Stimulated activated CD4-positive, alpha-beta T cell treated with anti-CD3 and anti-CD28 coated beads, Interleukin-12 subunit alpha, Interleukin-12 subunit beta, amount 100 ng/mL, for 48 hours (primary cell): ENCODE measurements at regions not wholly inside any gene's neighbourhood (a gene's known extent, or its start where the extent isn't known, plus 50 kb on each side); places are given as distances from the start of the nearest gene placed in this dataset.

ENCODE experiments used
- DNase-seq, 3 donors: peaks; one replicate each; pipeline ENCODE4 v3.0.0-alpha.2; 2020; ENCODE audit warnings: low read depth in 2 of 3, low spot score in 1 of 3

DNA sequence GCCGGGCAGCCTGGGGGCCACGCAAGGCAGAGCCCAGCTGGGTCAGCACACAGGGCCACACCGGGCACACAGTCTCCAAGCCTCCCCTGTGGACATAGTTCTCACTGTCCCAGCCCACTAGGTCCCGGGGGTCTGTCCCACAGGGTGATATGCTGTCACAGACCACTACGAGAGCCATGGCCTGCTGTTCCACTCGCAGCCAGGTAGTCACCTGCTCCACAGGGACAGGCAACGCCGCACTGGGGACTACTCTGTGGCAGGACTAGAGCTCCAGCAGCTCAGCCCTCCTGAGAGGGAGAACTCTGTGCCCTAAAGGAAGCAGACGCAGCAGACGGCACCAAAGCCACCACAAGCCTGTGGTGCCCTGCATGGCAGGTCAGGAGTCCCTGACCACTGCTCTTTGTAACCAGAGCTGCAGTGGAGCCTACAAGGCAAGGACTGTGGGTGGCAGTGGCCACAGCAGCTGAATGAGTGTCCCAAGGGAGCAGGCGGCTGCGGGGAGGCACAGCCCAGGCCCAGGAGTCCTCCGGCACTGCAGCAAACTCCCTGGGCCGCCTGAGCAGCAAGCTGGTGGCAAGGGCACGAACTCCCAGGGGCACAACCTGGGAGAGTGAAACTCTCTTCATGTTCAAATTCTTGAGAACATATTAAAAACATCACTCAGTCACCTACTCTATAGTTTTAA, 171.2 kb upstream of the GRK3 start:
- no peak for DNase-seq

DNA sequence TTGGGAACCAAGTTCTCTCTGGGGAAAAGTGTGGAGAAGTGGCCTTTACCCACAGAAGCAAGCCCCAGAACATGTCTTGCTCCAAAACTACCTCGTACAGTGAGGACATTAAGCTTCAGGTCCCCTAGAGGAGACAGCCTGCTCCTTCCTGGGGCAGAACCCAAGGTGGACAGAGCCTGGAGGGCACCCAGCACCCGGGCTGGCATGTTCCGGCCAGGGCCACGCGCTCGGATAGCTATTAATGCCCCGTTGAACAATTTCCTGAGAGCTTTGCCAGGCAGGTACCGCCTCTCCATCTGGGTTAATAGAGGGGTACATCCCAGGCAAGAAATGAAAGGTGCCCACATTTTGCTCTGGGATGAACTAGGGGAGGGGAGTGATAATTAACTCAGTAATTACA, 169.0 kb upstream of the GRK3 start:
- DNase-seq: no peak

DNA sequence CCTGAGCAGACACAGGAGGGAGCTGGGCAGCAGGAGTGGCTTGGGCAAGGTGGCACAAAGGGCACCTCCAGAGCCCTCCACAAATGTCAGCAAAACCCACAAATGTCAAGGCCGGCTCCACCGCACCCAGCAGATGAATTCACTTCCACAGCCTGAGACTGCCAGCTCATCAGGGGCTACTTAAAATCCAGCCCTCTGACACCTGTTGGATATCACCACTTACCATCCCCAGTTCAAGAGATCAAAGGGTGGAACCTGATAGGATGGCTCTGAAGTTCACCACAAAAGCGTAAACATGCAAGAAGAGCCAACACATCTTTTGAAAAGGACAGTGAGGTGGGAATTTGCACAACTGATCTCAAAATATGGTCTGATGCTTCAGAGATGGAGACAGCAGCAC, 168.6 kb upstream of the GRK3 start:
- no peak for DNase-seq

DNA sequence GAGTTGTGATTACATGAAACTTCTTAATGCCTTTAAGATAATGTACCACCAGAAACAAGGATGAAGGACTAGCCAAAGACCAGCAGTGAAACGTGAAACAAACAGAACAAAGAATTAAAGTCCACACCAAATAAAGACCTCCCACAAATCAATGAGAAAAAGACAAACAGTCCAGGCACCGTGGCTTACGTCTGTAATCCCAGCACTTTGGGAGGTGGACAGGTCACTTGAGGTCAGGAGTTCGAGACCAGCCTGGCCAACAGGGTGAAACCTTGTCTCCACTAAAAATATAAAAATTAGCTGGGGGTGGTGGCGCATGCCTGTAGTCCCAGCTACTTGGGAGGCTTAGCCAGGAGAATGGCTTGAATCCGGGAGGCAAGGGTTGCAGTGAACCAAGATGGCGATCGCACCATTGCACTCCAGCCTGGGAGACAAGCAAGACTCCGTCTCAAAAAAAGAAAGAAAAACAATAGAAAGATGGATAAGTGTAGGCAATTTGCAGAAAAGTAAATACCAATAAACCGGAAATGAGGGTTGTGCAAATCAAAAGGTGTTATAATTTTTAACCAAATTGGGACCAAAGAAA, 167.8 kb upstream of the GRK3 start:
- DNase-seq: no peak

DNA sequence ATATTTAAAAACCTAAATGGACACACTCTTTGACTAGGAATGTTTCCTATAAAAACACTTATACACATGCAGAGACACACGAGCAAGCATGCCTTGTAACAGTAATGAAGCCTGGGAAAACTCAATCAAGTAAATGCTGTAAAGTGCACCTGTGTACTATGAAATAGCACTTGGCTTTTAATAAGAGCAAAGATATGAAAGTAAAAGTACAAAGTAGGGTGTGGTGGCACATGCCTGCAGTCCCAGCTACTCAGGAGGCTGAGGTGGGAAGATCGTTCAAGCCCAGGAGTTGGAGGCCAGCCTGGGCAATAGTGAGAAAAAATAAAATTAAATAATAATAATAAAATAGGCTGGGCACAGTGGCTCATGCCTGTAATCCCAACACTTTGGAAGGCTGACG, 166.9 kb upstream of the GRK3 start:
- no peak for DNase-seq

DNA sequence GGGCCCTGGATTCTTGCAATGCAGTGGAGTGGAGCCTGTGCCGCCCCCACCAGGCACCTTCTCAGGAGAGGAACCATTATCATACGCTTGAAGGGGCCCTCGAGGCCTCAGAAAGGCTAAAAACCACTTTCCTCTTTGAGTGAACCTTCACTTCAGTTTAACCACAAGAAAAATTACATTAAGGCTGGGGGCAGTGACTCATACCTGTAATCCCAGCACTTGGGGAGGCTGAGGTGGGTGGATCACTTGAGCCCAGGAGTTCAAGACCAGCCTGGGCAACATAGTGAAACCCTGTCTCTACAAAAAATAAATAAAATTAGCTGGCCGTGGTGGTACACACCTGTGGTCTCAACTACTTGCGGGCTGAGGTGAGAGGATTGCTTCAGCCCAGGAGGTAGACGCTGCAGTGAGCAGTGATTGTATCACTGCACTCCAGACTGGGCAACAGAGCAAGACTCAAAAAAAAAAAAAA, 165.8 kb upstream of the GRK3 start:
- DNase-seq: peak in 2 of 3 donors; percentile 32 to 34

GRCh38 chr22:25399649-25400151, 164.8 kb upstream of the GRK3 start:
- no peak for DNase-seq

DNA sequence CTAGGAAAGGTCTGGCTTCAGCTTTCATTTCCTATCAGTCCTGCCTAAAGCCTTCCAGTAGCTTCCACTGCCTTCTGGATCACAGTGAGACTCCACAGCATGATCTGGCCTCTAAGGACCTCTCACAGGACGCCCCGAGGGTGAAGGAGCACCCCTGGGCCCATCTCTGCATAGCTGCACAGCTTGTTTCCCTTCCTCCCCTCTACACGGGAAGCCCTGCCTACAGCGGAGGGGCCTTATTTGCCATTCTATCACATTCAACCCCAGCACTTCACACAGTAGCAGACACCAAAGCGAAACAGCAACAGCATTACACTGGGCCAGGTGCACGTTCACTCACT, 162.3 kb upstream of the GRK3 start:
- no peak for DNase-seq

GRCh38 chr22:25402501-25403283, 161.8 kb upstream of the GRK3 start:
- no peak for DNase-seq

GRCh38 chr22:25403284-25403810, 161.1 kb upstream of the GRK3 start:
- DNase-seq: no peak

- DNase-seq: no peak
Measured at GRCh38 chr22:25403811-25404471, 160.5 kb upstream of the GRK3 start.

DNA sequence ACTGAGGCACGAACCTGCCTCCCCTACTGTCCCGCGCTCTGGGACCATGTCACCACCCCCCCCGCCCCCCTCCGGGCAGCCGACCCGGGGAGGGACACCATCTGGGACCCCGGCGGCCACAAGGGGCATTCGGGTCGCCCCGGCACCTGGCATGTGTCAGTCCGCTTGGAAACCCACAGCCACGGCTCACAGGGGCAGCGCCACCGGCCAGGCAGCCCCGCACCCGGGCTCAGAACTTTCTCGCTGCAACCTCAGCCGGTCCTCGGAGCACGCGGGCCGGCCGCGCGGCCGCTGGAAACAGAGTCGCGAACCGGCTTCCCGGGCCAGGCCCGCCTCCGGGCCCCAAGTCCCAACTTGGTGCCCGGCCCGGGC, 159.9 kb upstream of the GRK3 start:
- DNase-seq: no peak

DNA sequence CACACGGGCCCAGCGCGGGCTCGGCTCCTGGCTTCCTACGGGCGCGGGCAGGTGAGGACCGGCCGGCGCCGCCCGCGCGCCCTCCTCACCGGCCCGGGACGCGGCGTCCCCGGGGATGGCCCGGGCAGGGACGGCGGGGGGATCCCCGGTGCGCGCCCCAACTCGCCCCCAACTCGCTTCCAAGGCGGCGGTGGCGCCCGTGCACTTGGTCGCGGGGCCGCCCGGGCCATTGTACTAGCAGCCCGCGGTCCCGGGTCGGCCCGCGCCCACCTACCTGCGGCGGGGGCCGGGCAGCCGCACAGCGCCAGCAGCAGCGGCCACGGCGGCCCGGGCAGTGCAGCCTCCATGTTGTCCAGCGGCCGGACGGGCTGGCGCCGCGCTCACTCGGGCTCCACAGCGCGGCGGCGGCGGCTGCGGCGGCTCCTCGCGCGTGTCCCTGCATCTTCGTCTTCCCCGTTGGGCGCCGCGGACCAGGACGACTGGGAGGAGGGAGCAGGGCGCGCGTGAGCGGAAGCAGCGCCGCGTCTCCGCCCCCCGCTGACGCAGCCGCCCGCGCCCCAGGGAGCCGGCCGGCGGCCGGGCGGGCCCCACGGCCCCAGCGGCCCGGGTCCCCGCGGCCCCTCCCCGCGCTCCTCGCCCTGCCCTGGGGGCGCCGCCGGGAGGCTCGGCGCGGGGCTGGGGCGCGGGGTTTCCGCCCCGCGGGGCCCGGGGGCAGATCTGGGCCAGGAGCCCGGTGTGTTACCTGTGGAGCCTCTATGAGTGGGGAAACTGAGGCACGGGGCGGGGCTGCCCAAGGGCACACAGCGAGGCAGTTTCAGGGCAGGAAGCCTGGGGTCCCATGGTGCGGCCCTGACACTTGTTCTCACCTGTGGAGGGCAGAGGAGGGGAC, 159.3 kb upstream of the GRK3 start:
- peak; percentile 21 to 64 (median 37) for DNase-seq

DNA sequence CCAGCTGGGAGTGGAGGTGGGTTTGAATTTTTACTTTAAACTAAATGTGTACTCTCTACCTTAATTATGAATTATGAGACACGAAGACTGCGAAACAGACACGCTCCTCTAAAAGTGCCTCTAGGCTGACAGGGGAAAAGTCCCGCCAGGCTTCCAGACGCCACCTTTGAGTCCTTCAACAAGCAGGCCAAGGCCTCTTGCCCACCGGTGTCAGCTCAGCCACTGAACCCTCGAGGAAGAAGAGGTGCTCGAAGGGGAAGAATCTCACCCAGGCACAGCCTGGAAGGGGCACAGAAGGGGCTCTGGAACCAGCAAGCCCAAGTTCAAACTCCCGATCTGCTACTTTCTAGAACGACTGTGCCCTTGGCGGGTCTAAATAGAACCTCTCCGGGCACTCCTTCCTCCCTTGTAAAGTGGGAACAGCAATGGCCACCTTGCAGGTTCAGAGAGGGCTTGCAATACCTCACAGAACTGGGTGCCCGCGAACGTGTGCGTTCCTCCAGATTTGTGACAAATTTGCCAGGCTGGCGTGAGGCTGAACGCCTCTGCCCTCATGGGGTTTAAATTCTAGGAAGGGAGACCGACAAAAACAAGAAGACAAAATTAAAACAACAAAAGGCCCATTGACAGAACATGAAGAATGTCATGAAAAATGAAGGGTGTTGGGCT, 158.5 kb upstream of the GRK3 start:
- DNase-seq: no peak

DNA sequence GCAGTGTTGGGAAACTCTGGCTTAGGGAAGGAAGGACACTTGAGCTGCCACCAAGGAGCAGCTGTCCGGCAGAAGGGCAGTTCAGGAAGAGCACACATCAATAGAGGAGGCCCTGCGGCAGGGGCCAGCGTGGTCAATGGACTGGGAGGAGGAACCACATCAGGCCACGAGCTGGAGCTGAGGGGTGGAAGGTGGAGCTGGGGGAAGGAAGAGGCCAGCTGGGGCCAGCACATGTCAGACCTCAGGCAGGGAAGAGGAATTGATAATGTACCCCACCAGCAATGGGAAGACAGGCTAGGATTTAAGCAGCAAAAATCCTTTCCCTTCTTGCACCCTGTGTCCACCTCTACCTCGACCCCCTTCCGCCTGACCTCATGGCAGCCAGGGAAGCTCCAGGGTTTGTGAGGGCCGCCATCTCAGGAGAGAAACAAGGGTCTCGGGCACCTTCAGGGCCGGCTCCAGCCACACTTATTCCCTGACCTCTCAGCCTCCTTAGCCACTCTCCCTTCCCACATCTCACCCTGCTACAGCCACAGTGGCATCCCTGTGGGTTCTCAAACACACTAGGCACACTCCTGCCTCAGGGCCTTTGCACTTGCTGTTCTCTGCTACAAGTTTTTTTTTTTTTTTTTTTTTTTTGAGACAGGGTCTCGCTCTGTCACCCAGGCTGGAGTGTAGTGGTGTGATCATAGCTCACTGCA, 157.8 kb upstream of the GRK3 start:
- no peak for DNase-seq

GRCh38 chr22:25407226-25407858, 157.1 kb upstream of the GRK3 start:
- DNase-seq: no peak

- DNase-seq: no peak
Measured at GRCh38 chr22:25407859-25408229, 156.6 kb upstream of the GRK3 start.

DNA sequence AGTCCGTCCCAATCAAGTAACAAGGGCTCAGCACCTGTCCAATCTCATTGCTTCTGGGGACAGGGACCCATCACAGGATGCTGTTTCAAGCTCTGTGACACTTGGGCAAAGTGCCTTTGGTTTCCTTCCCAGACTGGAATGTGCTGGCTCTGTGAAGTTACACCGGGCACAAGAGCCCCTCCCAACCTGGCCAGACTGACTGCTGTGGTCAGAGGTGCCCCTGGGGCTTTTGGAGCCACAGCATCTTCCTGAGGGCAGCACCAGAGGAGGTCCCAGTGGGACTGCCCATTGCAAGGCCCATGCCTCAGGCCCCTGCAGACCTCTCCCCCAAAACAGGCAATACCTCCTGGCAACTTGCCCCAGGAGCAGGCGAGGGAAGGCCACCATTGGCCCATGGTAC, 155.2 kb upstream of the GRK3 start:
- DNase-seq: no peak

DNA sequence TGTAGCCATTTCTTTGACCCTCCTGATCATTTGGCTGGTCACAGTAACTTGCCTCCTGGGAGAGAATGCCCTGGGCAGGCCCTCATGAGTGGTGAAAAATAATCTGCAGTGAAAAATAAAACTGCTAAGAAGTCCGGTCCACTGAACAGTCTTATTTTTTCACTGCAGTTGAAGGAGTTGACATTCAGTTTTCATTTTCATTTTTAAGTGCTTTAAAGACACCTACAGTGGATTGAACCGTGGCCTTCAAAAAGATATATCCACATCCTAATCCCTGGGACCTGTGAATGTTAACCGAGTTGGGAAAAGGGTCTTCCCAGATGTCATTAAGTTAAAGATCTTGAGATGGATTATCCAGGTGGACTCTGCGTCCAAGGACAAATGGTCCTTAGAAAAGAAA, 153.6 kb upstream of the GRK3 start:
- DNase-seq: no peak
